MCF 10A (cell line): ENCODE measurements at regions not wholly inside any gene's neighbourhood (a gene's known extent, or its start where the extent isn't known, plus 50 kb on each side); places are given as distances from the start of the nearest gene placed in this dataset.

Source experiments
- BruUV-seq: library from RNA; stranded (reverse); fragments of 400-500 nt; replicated peaks from 2 replicates; lab custom pipeline; 2021; lab: Mats Ljungman, UMichigan
- CTCF ChIA-PET: fragments of 300-600 bp; sonication (Branson Sonifier 250); formaldehyde crosslinking; extraction: SDS; loops from one replicate; lab custom pipeline; 2021; ENCODE audit warnings: antibody characterized with exemption, inconsistent platforms; lab: Yijun Ruan, JAX
- POLR2A ChIA-PET: fragments of 300-600, 350-650 bp; sonication (Branson Sonifier 250); formaldehyde crosslinking; extraction: SDS; loops from one replicate; lab custom pipeline; 2020; ENCODE audit warnings: antibody characterized with exemption, inconsistent platforms; lab: Yijun Ruan, JAX
- DNase-seq: peaks from one replicate; pipeline ENCODE4 v3.0.0-alpha.2; 2018; ENCODE audit not compliant: unreplicated experiment
- H3K27ac Mint-ChIP-seq: one replicate; pipeline ENCODE4 v1.8.0; 2022; ENCODE audit warnings: mild to moderate bottlenecking, low read depth, mixed read lengths; ENCODE audit not compliant: unreplicated experiment
- H3K27me3 Mint-ChIP-seq: one replicate; pipeline ENCODE4 v1.8.0; 2022; ENCODE audit warnings: mixed read lengths; ENCODE audit not compliant: insufficient read depth, unreplicated experiment
- H3K36me3 Mint-ChIP-seq: one replicate; pipeline ENCODE4 v1.8.0; 2022; ENCODE audit warnings: mild to moderate bottlenecking, moderate library complexity, mixed read lengths; ENCODE audit not compliant: insufficient read depth, unreplicated experiment
- H3K4me1 Mint-ChIP-seq: one replicate; pipeline ENCODE4 v1.8.0; 2022; ENCODE audit warnings: mixed read lengths; ENCODE audit not compliant: insufficient read depth, unreplicated experiment
- H3K4me3 Mint-ChIP-seq: one replicate; pipeline ENCODE4 v1.8.0; 2022; ENCODE audit warnings: mild to moderate bottlenecking, moderate library complexity, mixed read lengths; ENCODE audit not compliant: unreplicated experiment
- H3K9me3 Mint-ChIP-seq: one replicate; pipeline ENCODE4 v1.8.0; 2022; ENCODE audit warnings: mixed read lengths; ENCODE audit not compliant: unreplicated experiment
- CTCF ChIP-seq: fragments of 200-600 bp; IDR thresholded peaks from one replicate; pipeline ENCODE4 v1.8.0; 2022; ENCODE audit warnings: antibody characterized with exemption, mild to moderate bottlenecking; ENCODE audit not compliant: unreplicated experiment
- intact Hi-C: fragments of 100-400 bp; cut with micrococcal nuclease; formaldehyde crosslinking; loops from 2 replicates; pipeline ENCODE4 v1.14.1; 2022

- peaks cover 5% of the 10 kb centered on the region for H3K36me3 Mint-ChIP-seq
- peak; percentile 78 for DNase-seq
- peak overlapping the region; percentile 54 for H3K4me3 Mint-ChIP-seq
- H3K27ac Mint-ChIP-seq: peak overlapping the region; percentile 96
- no peaks in the 10 kb centered on the region for H3K27me3 Mint-ChIP-seq
- CTCF ChIA-PET: interaction anchor here (0.6 to 1.6 kb wide), 3 partner anchors 14 to 306 kb away, joined by 3 to 10 read pairs (median 4); no protein-coding TSS in a partner anchor
- H3K9me3 Mint-ChIP-seq: no peaks in the 10 kb centered on the region
- no TSS peak for BruUV-seq
- POLR2A ChIA-PET: interaction anchor here (0.5 to 1.8 kb wide), 8 partner anchors 8 to 247 kb away, joined by 3 to 7 read pairs (median 4); partner anchors contain the start of gene IKZF2
- no peak for TF ChIP-seq CTCF
- H3K4me1 Mint-ChIP-seq: peaks cover 32% of the 10 kb centered on the region
- intact Hi-C loops: loop anchor here (2.0 kb wide), 1 partner anchor 247 kb away; no protein-coding TSS in a partner anchor
These were observed 245.7 kb downstream of the IKZF2 start for GRCh38 chr2:212905640-212906201.

- H3K27ac Mint-ChIP-seq: peak overlapping the region; percentile 96
- H3K4me3 Mint-ChIP-seq: no peak overlapping the region
- no peak for DNase-seq
- H3K4me1 Mint-ChIP-seq: peaks cover 32% of the 10 kb centered on the region
- no peaks in the 10 kb centered on the region for H3K9me3 Mint-ChIP-seq
- TF ChIP-seq CTCF: no peak
- CTCF ChIA-PET: interaction anchor here (0.9 kb wide), 1 partner anchor 248 kb away, joined by 3 read pairs; no protein-coding TSS in a partner anchor
- H3K36me3 Mint-ChIP-seq: peaks cover 5% of the 10 kb centered on the region
- POLR2A ChIA-PET: no interaction called here
- intact Hi-C loops: loop anchor here (2.0 kb wide), 1 partner anchor 248 kb away; no protein-coding TSS in a partner anchor
- no peaks in the 10 kb centered on the region for H3K27me3 Mint-ChIP-seq
- BruUV-seq: no TSS peak
These were observed 246.8 kb downstream of the IKZF2 start for GRCh38 chr2:212904646-212905045.

GRCh38 chr2:212903413-212903812 lies 248.0 kb downstream of the IKZF2 start:
- no peaks in the 10 kb centered on the region for H3K27me3 Mint-ChIP-seq
- no peak overlapping the region for H3K4me3 Mint-ChIP-seq
- CTCF ChIA-PET: interaction anchor here (0.6 to 1.0 kb wide), 4 partner anchors 46 to 249 kb away, joined by 3 to 4 read pairs (median 3); no protein-coding TSS in a partner anchor
- DNase-seq: no peak
- intact Hi-C loops: no loop called here
- BruUV-seq: no TSS peak
- no peak for TF ChIP-seq CTCF
- POLR2A ChIA-PET: no interaction called here
- peak overlapping the region; percentile 19 for H3K27ac Mint-ChIP-seq
- H3K9me3 Mint-ChIP-seq: no peaks in the 10 kb centered on the region
- H3K36me3 Mint-ChIP-seq: peaks cover 5% of the 10 kb centered on the region
- peaks cover 32% of the 10 kb centered on the region for H3K4me1 Mint-ChIP-seq

- Mint-ChIP-seq H3K27ac (no peak overlapping the region), H3K9me3 (no peaks in the 10 kb centered on the region), H3K27me3 (no peaks in the 10 kb centered on the region), H3K4me3 (no peak overlapping the region), H3K36me3 (no peaks in the 10 kb centered on the region), H3K4me1 (peaks cover 32% of the 10 kb centered on the region)
- intact Hi-C loops: no loop called here
- ChIA-PET CTCF (interaction anchor here (1.0 to 2.8 kb wide), 2 partner anchors 10 to 250 kb away, joined by 3 to 17 read pairs; no protein-coding TSS in a partner anchor), POLR2A (interaction anchor here (0.7 kb wide), 1 partner anchor 10 kb away, joined by 3 read pairs; no protein-coding TSS in a partner anchor)
- DNase-seq: no peak
- BruUV-seq: no TSS peak
- TF ChIP-seq CTCF: no peak
These were observed 249.0 kb downstream of the IKZF2 start for GRCh38 chr2:212902421-212902820.
